Suppressor macrophage (primary cell): ENCODE measurements at regions not wholly inside any gene's neighbourhood (a gene's known extent, or its start where the extent isn't known, plus 50 kb on each side); places are given as distances from the start of the nearest gene placed in this dataset.

Experiments used
- DNase-seq, 4 experiments: peaks; one replicate each; pipeline ENCODE4 v3.0.0-alpha.2; 2020 to 2022

GRCh38 chr2:4265936-4266335, 562.6 kb downstream of the DCDC2C start:
- DNase-seq: no peak

GRCh38 chr2:4269885-4270284, 566.5 kb downstream of the DCDC2C start:
- DNase-seq: no peak

GRCh38 chr2:4272261-4272858, 569.0 kb downstream of the DCDC2C start:
- no peak for DNase-seq

- no peak for DNase-seq
These were observed 575.0 kb downstream of the DCDC2C start for GRCh38 chr2:4278392-4278791.

GRCh38 chr2:4279431-4279830, 576.1 kb downstream of the DCDC2C start:
- no peak for DNase-seq

- DNase-seq: no peak
These were observed 588.1 kb downstream of the DCDC2C start for GRCh38 chr2:4291430-4291829.

- no peak for DNase-seq
These were observed 592.3 kb downstream of the DCDC2C start for GRCh38 chr2:4295680-4296079.

GRCh38 chr2:4300616-4301015, 597.2 kb downstream of the DCDC2C start:
- DNase-seq: no peak

- no peak for DNase-seq
These were observed 621.2 kb downstream of the DCDC2C start for GRCh38 chr2:4324531-4324930.

GRCh38 chr2:4336864-4337263, 633.5 kb downstream of the DCDC2C start:
- no peak for DNase-seq

GRCh38 chr2:4338345-4338744, 635.0 kb downstream of the DCDC2C start:
- no peak for DNase-seq

GRCh38 chr2:4340536-4340935, 637.2 kb downstream of the DCDC2C start:
- no peak for DNase-seq

- no peak for DNase-seq
These were observed 643.3 kb downstream of the DCDC2C start for GRCh38 chr2:4346628-4347027.

GRCh38 chr2:4353668-4354067, 650.3 kb downstream of the DCDC2C start:
- no peak for DNase-seq

- no peak for DNase-seq
These were observed 650.8 kb downstream of the DCDC2C start for GRCh38 chr2:4354164-4354563.

GRCh38 chr2:4354678-4355077, 651.3 kb downstream of the DCDC2C start:
- DNase-seq: peak in 3 of 4 experiments; percentile 26 to 55 (median 31)

- no peak for DNase-seq
These were observed 652.7 kb downstream of the DCDC2C start for GRCh38 chr2:4356109-4356508.

- DNase-seq: no peak
These were observed 653.2 kb downstream of the DCDC2C start for GRCh38 chr2:4356541-4356940.

- DNase-seq: no peak
These were observed 653.7 kb downstream of the DCDC2C start for GRCh38 chr2:4357121-4357520.

- DNase-seq: no peak
These were observed 655.5 kb downstream of the DCDC2C start for GRCh38 chr2:4358837-4359236.

GRCh38 chr2:4368907-4369306, 665.5 kb downstream of the DCDC2C start:
- DNase-seq: no peak

GRCh38 chr2:4369826-4370419, 666.5 kb downstream of the DCDC2C start:
- no peak for DNase-seq

GRCh38 chr2:4370422-4371090, 667.2 kb downstream of the DCDC2C start:
- DNase-seq: no peak

- DNase-seq: no peak
These were observed 677.7 kb downstream of the DCDC2C start for GRCh38 chr2:4381049-4381448.
